IMR-90 (cell line): ENCODE measurements at regions not wholly inside any gene's neighbourhood (a gene's known extent, or its start where the extent isn't known, plus 50 kb on each side); places are given as distances from the start of the nearest gene placed in this dataset.

Experiments used
- ATAC-seq: fragments of 200-7000 bp; cut with Tn5 transposase; 2 replicates; pipeline ENCODE4 v1.9.1; 2020; ENCODE audit warnings: low read depth, mild to moderate bottlenecking, moderate library complexity
- BruUV-seq: library from RNA; stranded (reverse); fragments of 400-500 nt; replicated peaks from 2 replicates; lab custom pipeline; 2021; lab: Mats Ljungman, UMichigan
- CTCF ChIA-PET: fragments of 300-600 bp; formaldehyde crosslinking; extraction: SDS; loops from one replicate; lab custom pipeline; 2021; ENCODE audit warnings: antibody characterized with exemption; lab: Yijun Ruan, JAX
- POLR2A ChIA-PET: fragments of 300-600 bp; sonication (Branson Sonifier 250); formaldehyde crosslinking; loops from one replicate; lab custom pipeline; 2022; ENCODE audit warnings: antibody characterized with exemption; ENCODE audit not compliant: unreplicated experiment; lab: Charles Lee
- DNase-seq: peaks from one replicate; pipeline ENCODE4 v3.0.0; 2013
- H2AFZ ChIP-seq: replicated peaks from 2 replicates; pipeline ENCODE3; 2013; ENCODE audit warnings: low read length, mild to moderate bottlenecking; ENCODE audit not compliant: poor library complexity
- H2AK5ac ChIP-seq: 2 replicates; pipeline ENCODE4 v1.6.1; 2013; ENCODE audit warnings: low read depth, low read length, inconsistent platforms
- H2AK9ac ChIP-seq: replicated peaks from 2 replicates; pipeline ENCODE3; 2013; ENCODE audit warnings: mild to moderate bottlenecking, low read depth, low read length, moderate library complexity; ENCODE audit not compliant: poor library complexity
- H2BK120ac ChIP-seq: 2 replicates; pipeline ENCODE4 v1.6.1; 2013; ENCODE audit warnings: low read depth, low read length, inconsistent platforms
- H2BK15ac ChIP-seq: 3 replicates; pipeline ENCODE4 v1.6.1; 2013; ENCODE audit warnings: low read depth, low read length, inconsistent platforms
- H2BK20ac ChIP-seq: 2 replicates; pipeline ENCODE4 v1.6.1; 2013; ENCODE audit warnings: low read depth, mild to moderate bottlenecking, inconsistent platforms, low read length, moderate library complexity
- H2BK5ac ChIP-seq: 2 replicates; pipeline ENCODE4 v1.6.1; 2013; ENCODE audit warnings: mild to moderate bottlenecking, low read depth, low read length, inconsistent platforms; ENCODE audit not compliant: poor library complexity, severe bottlenecking
- H3K14ac ChIP-seq: replicated peaks from 2 replicates; pipeline ENCODE4 v1.6.1; 2013; ENCODE audit warnings: low read depth, low read length, inconsistent platforms
- H3K18ac ChIP-seq: 2 replicates; pipeline ENCODE4 v1.6.1; 2013; ENCODE audit warnings: low read depth, low read length, control low read depth
- H3K23ac ChIP-seq: 2 replicates; pipeline ENCODE4 v1.6.1; 2013; ENCODE audit warnings: low read depth, low read length, inconsistent platforms
- H3K27ac ChIP-seq: 2 replicates; pipeline ENCODE4 v1.5.1; 2013; ENCODE audit warnings: mild to moderate bottlenecking, control low read depth, low read length; ENCODE audit not compliant: insufficient read depth
- H3K27me3 ChIP-seq: 2 replicates; pipeline ENCODE4 v1.6.1; 2013; ENCODE audit warnings: low read length; ENCODE audit not compliant: control insufficient read depth, insufficient read depth
- H3K36me3 ChIP-seq: 2 replicates; pipeline ENCODE4 v1.6.1; 2013; ENCODE audit warnings: low read length, mixed read lengths; ENCODE audit not compliant: control insufficient read depth, insufficient read depth
- H3K4ac ChIP-seq: 2 replicates; pipeline ENCODE4 v1.6.1; 2013; ENCODE audit warnings: low read depth, low read length, inconsistent platforms
- H3K4me1 ChIP-seq: 2 replicates; pipeline ENCODE4 v1.6.1; 2013; ENCODE audit warnings: low read length, mixed read lengths; ENCODE audit not compliant: control insufficient read depth, insufficient read depth
- H3K4me2 ChIP-seq: 2 replicates; pipeline ENCODE4 v1.6.1; 2013; ENCODE audit warnings: low read depth, mild to moderate bottlenecking, control low read depth, low read length, moderate library complexity
- H3K4me3 ChIP-seq: 2 replicates; pipeline ENCODE4 v1.5.1; 2013; ENCODE audit warnings: low read depth, mild to moderate bottlenecking, control low read depth, low read length, moderate library complexity; ENCODE audit not compliant: insufficient read depth
- H3K56ac ChIP-seq: 2 replicates; pipeline ENCODE4 v1.6.1; 2013; ENCODE audit warnings: low read length, inconsistent platforms; ENCODE audit not compliant: insufficient read depth; ENCODE audit errors: extremely low read depth
- H3K79me1 ChIP-seq, 2 experiments: 2 replicates each; pipeline ENCODE4 v1.6.1; 2013; ENCODE audit warnings: low read length in 2 of 2, inconsistent platforms in 1 of 2, low read depth in 1 of 2
- H3K9ac ChIP-seq: 2 replicates; pipeline ENCODE4 v1.6.1; 2013; ENCODE audit warnings: low read depth, low read length, control low read depth
- H3K9me1 ChIP-seq: 2 replicates; pipeline ENCODE4 v1.6.1; 2013; ENCODE audit warnings: low read length, inconsistent platforms; ENCODE audit not compliant: insufficient read depth
- H3K9me3 ChIP-seq: 2 replicates; pipeline ENCODE4 v1.6.1; 2013; ENCODE audit warnings: low read length; ENCODE audit not compliant: control insufficient read depth, insufficient read depth
- H4K20me1 ChIP-seq: 2 replicates; pipeline ENCODE4 v1.6.1; 2013; ENCODE audit warnings: low read length, inconsistent platforms; ENCODE audit not compliant: insufficient read depth
- H4K5ac ChIP-seq: 2 replicates; pipeline ENCODE4 v1.6.1; 2013; ENCODE audit warnings: mild to moderate bottlenecking, low read depth, low read length, control low read depth
- H4K8ac ChIP-seq, 2 experiments: 2 replicates each; pipeline ENCODE4 v1.6.1; 2013; ENCODE audit warnings: low read depth in 2 of 2, low read length in 2 of 2, control low read depth in 1 of 2, inconsistent platforms in 1 of 2
- H4K91ac ChIP-seq: 2 replicates; pipeline ENCODE4 v1.6.1; 2013; ENCODE audit warnings: low read depth, low read length, inconsistent platforms; ENCODE audit not compliant: insufficient read depth
- BHLHE40 ChIP-seq: fragments of 150-350 bp; IDR thresholded peaks from 2 replicates; pipeline ENCODE4 v1.6.1; 2016; ENCODE audit warnings: mild to moderate bottlenecking, low read depth, low read length
- FOS ChIP-seq: fragments of 150-350 bp; IDR thresholded peaks from 2 replicates; pipeline ENCODE4 v1.6.1; 2016; ENCODE audit warnings: low read depth, low read length
- MAFK ChIP-seq: IDR thresholded peaks from 2 replicates; pipeline ENCODE4 v1.6.1; 2012; ENCODE audit warnings: low read depth, low read length, improper control_type of control experiment
- POLR2A ChIP-seq: IDR thresholded peaks from 2 replicates; pipeline ENCODE4 v1.6.1; 2012; ENCODE audit warnings: mild to moderate bottlenecking, low read depth, low read length
- WGBS, 2 experiments: methylation state at CpG; one replicate each; pipeline versions ENCODE4 v1.1.5 to v1.1.7; 2013; ENCODE audit warnings: missing lambda C conversion rate in 2 of 2; ENCODE audit not compliant: insufficient read length in 1 of 2; ENCODE audit errors: extremely low coverage in 2 of 2; 5-methylcytosine and 5-hydroxymethylcytosine counted together
- dilution Hi-C: fragments of 300-500 bp; cut with HindIII; formaldehyde crosslinking; loops from one replicate; pipeline ENCODE4 v1.14.3; 2018; ENCODE audit warnings: low sequenced_read_pairs; ENCODE audit not compliant: unreplicated experiment
- in situ Hi-C: fragments of 300-500 bp; cut with MboI; formaldehyde crosslinking; loops from 3 replicates; pipeline ENCODE4 v1.14.3; 2019; ENCODE audit warnings: low sequenced_read_pairs, inconsistent platforms, mixed read lengths
- intact Hi-C: fragments of 100-400 bp; cut with micrococcal nuclease; formaldehyde crosslinking; loops from 2 replicates; pipeline ENCODE4 v1.10.0; 2022

DNA sequence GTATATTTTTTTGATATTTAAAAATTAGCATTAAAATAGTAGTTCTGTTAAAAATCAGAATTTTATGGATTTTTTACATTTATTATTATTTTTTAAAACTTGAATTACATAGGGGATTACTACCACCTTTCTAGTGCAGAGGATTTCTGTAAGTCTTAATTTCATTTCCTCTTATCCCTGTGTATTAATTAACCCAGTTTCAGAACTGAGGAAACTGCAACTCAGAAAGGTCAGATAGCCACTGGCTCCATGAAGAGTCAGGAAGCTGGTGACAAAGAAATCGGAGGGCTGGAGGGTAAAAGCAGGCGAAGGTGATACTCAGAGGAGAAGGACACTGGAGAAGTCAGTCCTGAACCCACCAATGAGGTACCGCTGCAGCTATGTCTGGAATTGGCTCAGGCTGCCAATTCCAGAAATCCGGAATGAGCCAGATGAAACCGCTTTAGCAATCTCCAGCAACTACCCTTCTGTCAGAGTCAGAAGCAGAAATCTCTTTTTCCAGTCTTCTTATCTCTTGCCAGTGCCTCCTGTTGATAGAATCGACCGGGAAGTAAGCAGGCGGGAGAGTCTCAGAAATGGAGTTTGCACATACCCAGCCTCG is 308.5 kb downstream of the SV2B start:
- Histone ChIP-seq H2AK5ac (no peak overlapping the region), H2BK120ac (no peak overlapping the region), H3K18ac (no peak overlapping the region), H3K56ac (no peak overlapping the region), H2AFZ (peak overlapping the region; percentile 24), H3K4me1 (no peaks in the 10 kb centered on the region; the same call in 1 of the 2 replicates), H2BK5ac (no peak overlapping the region), H2BK20ac (no peak overlapping the region), H4K91ac (no peak overlapping the region), H3K36me3 (no peaks in the 10 kb centered on the region), H4K20me1 (no peaks in the 10 kb centered on the region), H2BK15ac (no peak overlapping the region), H4K5ac (no peak overlapping the region), H3K23ac (no peak overlapping the region), H4K8ac (no peak overlapping the region), H3K9me3 (no peaks in the 10 kb centered on the region), H3K14ac (no peak overlapping the region), H3K4me3 (peak overlapping the region; percentile 15; the same call in 1 of the 2 replicates), H2AK9ac (no peak overlapping the region), H3K79me1 (no peaks in the 10 kb centered on the region), H3K27ac (no peak overlapping the region), H3K27me3 (no peaks in the 10 kb centered on the region; the same call in 1 of the 2 replicates), H3K9ac (no peak overlapping the region), H3K9me1 (no peaks in the 10 kb centered on the region), H3K4me2 (peak overlapping the region; percentile 69), H3K4ac (no peak overlapping the region)
- in situ Hi-C loops: no loop called here
- intact Hi-C loops: no loop called here
- WGBS, 2 experiments: 40% methylated on average over 2 of the region's 9 CpGs; no CpG with 5 or more reads in 1 of the 2 experiments
- ChIA-PET CTCF (no interaction called here), POLR2A (no interaction called here)
- peak; percentile 62 for DNase-seq
- TF ChIP-seq BHLHE40 (no peak), FOS (no peak), MAFK (no peak), POLR2A (no peak)
- dilution Hi-C loops: no loop called here
- BruUV-seq: no TSS peak
- ATAC-seq: peak; percentile 61
